Endothelial cell (in vitro differentiated cells): ENCODE measurements at regions not wholly inside any gene's neighbourhood (a gene's known extent, or its start where the extent isn't known, plus 50 kb on each side); places are given as distances from the start of the nearest gene placed in this dataset.

ENCODE experiments used
- DNase-seq: peaks from one replicate; pipeline ENCODE4 v3.0.0; 2021; ENCODE audit warnings: low spot score
- H3K27ac Mint-ChIP-seq: one replicate; pipeline ENCODE4 v1.8.0; 2021; ENCODE audit warnings: mixed read lengths, inconsistent platforms; ENCODE audit not compliant: unreplicated experiment
- H3K27me3 Mint-ChIP-seq: one replicate; pipeline ENCODE4 v1.8.0; 2021; ENCODE audit warnings: mild to moderate bottlenecking, moderate library complexity, mixed read lengths, inconsistent platforms; ENCODE audit not compliant: unreplicated experiment
- H3K36me3 Mint-ChIP-seq: one replicate; pipeline ENCODE4 v1.8.0; 2021; ENCODE audit warnings: mild to moderate bottlenecking, low read depth, mixed read lengths, inconsistent platforms; ENCODE audit not compliant: unreplicated experiment
- H3K4me1 Mint-ChIP-seq: one replicate; pipeline ENCODE4 v1.8.0; 2021; ENCODE audit warnings: mild to moderate bottlenecking, mixed read lengths, inconsistent platforms; ENCODE audit not compliant: unreplicated experiment
- H3K4me3 Mint-ChIP-seq: one replicate; pipeline ENCODE4 v1.8.0; 2021; ENCODE audit warnings: mild to moderate bottlenecking, mixed read lengths, inconsistent platforms; ENCODE audit not compliant: unreplicated experiment
- H3K9me3 Mint-ChIP-seq: one replicate; pipeline ENCODE4 v1.8.0; 2021; ENCODE audit warnings: mixed read lengths, inconsistent platforms; ENCODE audit not compliant: unreplicated experiment
- CTCF ChIP-seq: fragments of 200-600 bp; sonication (generic); IDR thresholded peaks from one replicate; pipeline ENCODE4 v1.5.0; 2021; ENCODE audit warnings: antibody characterized with exemption; ENCODE audit not compliant: unreplicated experiment

- Mint-ChIP-seq H3K36me3 (no peaks in the 10 kb centered on the region), H3K9me3 (no peaks in the 10 kb centered on the region), H3K4me1 (peaks cover 9% of the 10 kb centered on the region), H3K4me3 (no peak overlapping the region), H3K27me3 (peaks cover 3% of the 10 kb centered on the region), H3K27ac (no peak overlapping the region)
- TF ChIP-seq CTCF: no peak
- no peak for DNase-seq
Measured at GRCh38 chr10:118871244-118871865, 116.6 kb upstream of the CACUL1 start.

- Mint-ChIP-seq H3K4me3 (no peak overlapping the region), H3K27ac (no peak overlapping the region), H3K27me3 (peaks cover 3% of the 10 kb centered on the region), H3K36me3 (no peaks in the 10 kb centered on the region), H3K9me3 (no peaks in the 10 kb centered on the region), H3K4me1 (peaks cover 9% of the 10 kb centered on the region)
- no peak for DNase-seq
- no peak for TF ChIP-seq CTCF
Measured at GRCh38 chr10:118873091-118873737, 118.4 kb upstream of the CACUL1 start.

- Mint-ChIP-seq H3K4me3 (no peak overlapping the region), H3K36me3 (no peaks in the 10 kb centered on the region), H3K27me3 (peaks cover 3% of the 10 kb centered on the region), H3K27ac (no peak overlapping the region), H3K9me3 (no peaks in the 10 kb centered on the region), H3K4me1 (peaks cover 9% of the 10 kb centered on the region)
- TF ChIP-seq CTCF: no peak
- DNase-seq: no peak
Measured at GRCh38 chr10:118873738-118874105, 119.0 kb upstream of the CACUL1 start.

- H3K27me3 Mint-ChIP-seq: peaks cover 3% of the 10 kb centered on the region
- H3K4me1 Mint-ChIP-seq: peaks cover 9% of the 10 kb centered on the region
- H3K9me3 Mint-ChIP-seq: no peaks in the 10 kb centered on the region
- H3K36me3 Mint-ChIP-seq: no peaks in the 10 kb centered on the region
- H3K4me3 Mint-ChIP-seq: no peak overlapping the region
- H3K27ac Mint-ChIP-seq: no peak overlapping the region
- no peak for DNase-seq
- TF ChIP-seq CTCF: no peak
Measured at GRCh38 chr10:118874171-118874570, 119.4 kb upstream of the CACUL1 start.

- Mint-ChIP-seq H3K4me1 (peaks cover 9% of the 10 kb centered on the region), H3K4me3 (no peak overlapping the region), H3K9me3 (no peaks in the 10 kb centered on the region), H3K36me3 (no peaks in the 10 kb centered on the region), H3K27me3 (peaks cover 3% of the 10 kb centered on the region), H3K27ac (no peak overlapping the region)
- TF ChIP-seq CTCF: no peak
- no peak for DNase-seq
Measured at GRCh38 chr10:118875087-118875486, 120.3 kb upstream of the CACUL1 start.
